ENCODE measurements at regions not wholly inside any gene's neighbourhood (a gene's known extent, or its start where the extent isn't known, plus 50 kb on each side); places are given as distances from the start of the nearest gene placed in this dataset.

GRCh38 chr2:129293326-129293725, 686.1 kb upstream of the RAB6C start:
- TF ChIP-seq POLR2A (IDR thresholded peaks at IDR 0.05) (no peak), CTCF (IDR thresholded peaks at IDR 0.05) (no peak)

Measured in right lobe of liver (tissue), 4 donors.